HG02571 (cell line): ENCODE measurements at regions not wholly inside any gene's neighbourhood (a gene's known extent, or its start where the extent isn't known, plus 50 kb on each side); places are given as distances from the start of the nearest gene placed in this dataset.

Source experiments
- ATAC-seq: cut with Tn5 transposase; IDR thresholded peaks from one replicate; pipeline ENCODE4 v1.9.1; 2021; ENCODE audit warnings: mild to moderate bottlenecking, moderate library complexity; ENCODE audit not compliant: unreplicated experiment

GRCh38 chr13:103405297-103405696 is 339.1 kb upstream of the SLC10A2 start:
- ATAC-seq = no peak

GRCh38 chr13:103403814-103404213 is 337.6 kb upstream of the SLC10A2 start:
- no peak for ATAC-seq

- no peak for ATAC-seq
Observed at GRCh38 chr13:103403148-103403740, 337.0 kb upstream of the SLC10A2 start.

GRCh38 chr13:103395139-103395538 is 328.9 kb upstream of the SLC10A2 start:
- no peak for ATAC-seq

- ATAC-seq = no peak
Observed at GRCh38 chr13:103394618-103395017, 328.4 kb upstream of the SLC10A2 start.

- ATAC-seq = no peak
Observed at GRCh38 chr13:103391936-103392335, 325.7 kb upstream of the SLC10A2 start.

- ATAC-seq = no peak
Observed at GRCh38 chr13:103388839-103389238, 322.6 kb upstream of the SLC10A2 start.

- no peak for ATAC-seq
Observed at GRCh38 chr13:103386341-103386740, 320.1 kb upstream of the SLC10A2 start.

- no peak for ATAC-seq
Observed at GRCh38 chr13:103373916-103374315, 307.7 kb upstream of the SLC10A2 start.

- no peak for ATAC-seq
Observed at GRCh38 chr13:103371271-103371670, 305.1 kb upstream of the SLC10A2 start.

GRCh38 chr13:103370790-103371189 is 304.6 kb upstream of the SLC10A2 start:
- ATAC-seq = no peak

GRCh38 chr13:103358255-103358932 is 292.2 kb upstream of the SLC10A2 start:
- ATAC-seq = no peak

GRCh38 chr13:103356226-103356864 is 290.1 kb upstream of the SLC10A2 start:
- no peak for ATAC-seq

- no peak for ATAC-seq
Observed at GRCh38 chr13:103354171-103354570, 288.0 kb upstream of the SLC10A2 start.

- ATAC-seq = no peak
Observed at GRCh38 chr13:103351035-103351828, 285.0 kb upstream of the SLC10A2 start.

GRCh38 chr13:103350147-103350546 is 283.9 kb upstream of the SLC10A2 start:
- ATAC-seq = no peak

GRCh38 chr13:103349211-103349980 is 283.2 kb upstream of the SLC10A2 start:
- ATAC-seq = no peak

GRCh38 chr13:103335241-103335640 is 269.0 kb upstream of the SLC10A2 start:
- ATAC-seq = no peak

GRCh38 chr13:103331924-103332323 is 265.7 kb upstream of the SLC10A2 start:
- ATAC-seq = no peak

GRCh38 chr13:103328899-103329298 is 262.7 kb upstream of the SLC10A2 start:
- ATAC-seq = no peak

GRCh38 chr13:103326326-103326725 is 260.1 kb upstream of the SLC10A2 start:
- ATAC-seq = no peak
